HEK293 (cell line): ENCODE measurements at regions not wholly inside any gene's neighbourhood (a gene's known extent, or its start where the extent isn't known, plus 50 kb on each side); places are given as distances from the start of the nearest gene placed in this dataset.

Experiments used
- CTCF ChIA-PET: fragments of 350-600 bp; formaldehyde crosslinking; extraction: SDS; loops from one replicate; lab custom pipeline; 2021; ENCODE audit warnings: antibody characterized with exemption; lab: Yijun Ruan, JAX
- POLR2A ChIA-PET: fragments of 300-600 bp; formaldehyde crosslinking; extraction: SDS; loops from one replicate; lab custom pipeline; 2020; ENCODE audit warnings: antibody characterized with exemption, inconsistent platforms; lab: Yijun Ruan, JAX
- H3K27ac ChIP-seq: fragments of 200-500 bp; sonication (Bioruptor generic); 2 replicates; pipeline ENCODE4 v1.5.1; 2014; ENCODE audit warnings: low read depth, low read length, control low read depth, inconsistent platforms; ENCODE audit errors: extremely low read depth
- H3K36me3 ChIP-seq, 2 experiments: fragments of 200-500 bp in 1 of 2; sonication (Bioruptor generic) in 1 of 2; 1 replicate in 1 of 2; 2 replicates in 1 of 2; pipeline ENCODE4 v1.5.1; 2014 to 2017; ENCODE audit warnings: inconsistent platforms in 2 of 2, low read length in 2 of 2; ENCODE audit not compliant: control insufficient read depth in 2 of 2, insufficient read depth in 1 of 2
- H3K4me1 ChIP-seq: fragments of 200-500 bp; sonication (Bioruptor generic); 2 replicates; pipeline ENCODE4 v1.5.1; 2014; ENCODE audit warnings: mild to moderate bottlenecking, low read length, inconsistent platforms; ENCODE audit not compliant: control insufficient read depth, insufficient read depth
- H3K4me3 ChIP-seq: 2 replicates; pipeline ENCODE4 v1.5.1; 2011; ENCODE audit warnings: low read depth, mild to moderate bottlenecking, control low read depth, low read length, moderate library complexity
- H3K9me3 ChIP-seq: fragments of 200-500 bp; sonication (Bioruptor generic); 2 replicates; pipeline ENCODE4 v1.5.1; 2014; ENCODE audit warnings: low read depth, low read length, inconsistent platforms; ENCODE audit not compliant: control insufficient read depth, insufficient read depth
- SETDB1 ChIP-seq: IDR thresholded peaks from one replicate; pipeline ENCODE4 v1.6.1; 2017; ENCODE audit warnings: mild to moderate bottlenecking, low read length, moderate library complexity, mixed read lengths; ENCODE audit not compliant: insufficient read length
- YY2 ChIP-seq: fragments of 450-650 bp; formaldehyde crosslinking; IDR thresholded peaks from 2 replicates; pipeline ENCODE4 v1.5.1; 2016; ENCODE audit warnings: missing biosample characterization, missing genetic modification characterization
- ZFP37 ChIP-seq: fragments of 450-650 bp; formaldehyde crosslinking; IDR thresholded peaks from 2 replicates; pipeline ENCODE4 v1.5.1; 2016; ENCODE audit warnings: missing biosample characterization, missing genetic modification characterization
- ZNF112 ChIP-seq: fragments of 450-650 bp; formaldehyde crosslinking; IDR thresholded peaks from 2 replicates; pipeline ENCODE4 v1.5.0; 2017; ENCODE audit warnings: missing biosample characterization, missing genetic modification characterization
- ZNF184 ChIP-seq: fragments of 450-650 bp; IDR thresholded peaks from 2 replicates; pipeline ENCODE4 v1.5.1; 2018; ENCODE audit warnings: missing biosample characterization, mild to moderate bottlenecking, missing genetic modification characterization
- ZNF214 ChIP-seq: fragments of 450-650 bp; formaldehyde crosslinking; IDR thresholded peaks from 2 replicates; pipeline ENCODE4 v1.5.1; 2017; ENCODE audit warnings: missing biosample characterization, mild to moderate bottlenecking, missing genetic modification characterization, borderline replicate concordance
- ZNF239 ChIP-seq: fragments of 450-650 bp; formaldehyde crosslinking; IDR thresholded peaks from 2 replicates; pipeline ENCODE4 v1.5.1; 2016; ENCODE audit warnings: missing biosample characterization, missing genetic modification characterization
- ZNF335 ChIP-seq: fragments of 450-650 bp; formaldehyde crosslinking; conservative IDR thresholded peaks from 2 replicates; pipeline ENCODE4 v1.5.1; 2016; ENCODE audit warnings: missing biosample characterization, missing genetic modification characterization
- ZNF350 ChIP-seq: fragments of 450-650 bp; formaldehyde crosslinking; IDR thresholded peaks from 2 replicates; pipeline ENCODE4 v1.5.0; 2017; ENCODE audit warnings: missing biosample characterization, mild to moderate bottlenecking, missing genetic modification characterization
- ZNF529 ChIP-seq: fragments of 450-650 bp; formaldehyde crosslinking; IDR thresholded peaks from 2 replicates; pipeline ENCODE4 v1.5.1; 2017; ENCODE audit warnings: missing genetic modification characterization, missing biosample characterization; ENCODE audit not compliant: insufficient replicate concordance
- ZNF549 ChIP-seq: fragments of 450-650 bp; IDR thresholded peaks from 2 replicates; pipeline ENCODE4 v1.5.1; 2018; ENCODE audit warnings: missing biosample characterization, missing genetic modification characterization, mild to moderate bottlenecking, inconsistent platforms, moderate library complexity
- ZNF623 ChIP-seq: fragments of 450-650 bp; formaldehyde crosslinking; IDR thresholded peaks from 2 replicates; pipeline ENCODE4 v1.5.1; 2016; ENCODE audit warnings: missing biosample characterization, missing genetic modification characterization
- ZNF660 ChIP-seq: fragments of 450-650 bp; IDR thresholded peaks from 2 replicates; pipeline ENCODE4 v1.5.1; 2018; ENCODE audit warnings: missing biosample characterization, mild to moderate bottlenecking, missing genetic modification characterization
- ZNF707 ChIP-seq: fragments of 450-650 bp; formaldehyde crosslinking; IDR thresholded peaks from 2 replicates; pipeline ENCODE4 v1.5.1; 2016; ENCODE audit warnings: missing biosample characterization, missing genetic modification characterization
- TF ChIP-seq, protein P1 (sequence below): fragments of 450-650 bp; formaldehyde crosslinking; IDR thresholded peaks from 2 replicates; pipeline ENCODE4 v1.5.1; 2016; ENCODE audit warnings: missing biosample characterization, missing genetic modification characterization
- TF ChIP-seq, protein P2 (sequence below): fragments of 450-650 bp; formaldehyde crosslinking; IDR thresholded peaks from 2 replicates; pipeline ENCODE4 v1.5.1; 2016; ENCODE audit warnings: missing biosample characterization, missing genetic modification characterization, borderline replicate concordance
- TF ChIP-seq, protein P3 (sequence below): fragments of 450-650 bp; formaldehyde crosslinking; IDR thresholded peaks from 2 replicates; pipeline ENCODE4 v1.5.1; 2016; ENCODE audit warnings: missing biosample characterization, missing genetic modification characterization
- TF ChIP-seq, protein P4 (sequence below): fragments of 450-650 bp; formaldehyde crosslinking; IDR thresholded peaks from 2 replicates; pipeline ENCODE4 v1.5.1; 2017; ENCODE audit warnings: missing biosample characterization, missing genetic modification characterization
- TF ChIP-seq, protein P5 (sequence below): fragments of 450-650 bp; formaldehyde crosslinking; IDR thresholded peaks from 2 replicates; pipeline ENCODE4 v1.5.1; 2016; ENCODE audit warnings: missing biosample characterization, missing genetic modification characterization
- TF ChIP-seq, protein P6 (sequence below): fragments of 450-650 bp; formaldehyde crosslinking; IDR thresholded peaks from 2 replicates; pipeline ENCODE4 v1.5.1; 2016; ENCODE audit warnings: missing biosample characterization, missing genetic modification characterization, low read depth
- TF ChIP-seq, protein P7 (sequence below): fragments of 450-650 bp; formaldehyde crosslinking; IDR thresholded peaks from 2 replicates; pipeline ENCODE4 v1.5.1; 2016; ENCODE audit warnings: missing biosample characterization, missing genetic modification characterization

DNA sequence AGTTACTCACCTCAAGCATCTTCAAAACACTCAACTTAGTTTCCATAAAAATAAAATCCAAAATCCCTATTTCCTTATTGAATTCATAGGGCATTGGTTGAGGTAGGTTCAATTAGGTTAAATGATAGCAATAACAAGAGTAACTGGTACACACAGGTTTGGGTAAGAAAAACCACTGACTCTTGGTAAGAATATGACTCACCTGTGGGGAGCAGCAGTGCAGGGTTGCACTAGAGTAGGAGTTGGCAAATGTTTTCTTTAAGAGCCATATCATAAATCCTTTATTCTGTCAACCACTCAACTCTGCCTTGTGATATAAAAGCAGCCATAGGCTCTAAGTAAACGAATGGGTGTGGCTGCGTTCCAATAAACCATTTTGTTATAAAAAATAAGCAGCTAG, 71.4 kb upstream of the CDH20 start:
- no peaks in the 10 kb centered on the region for H3K9me3 ChIP-seq
- ChIA-PET POLR2A (no interaction called here), CTCF (interaction anchor here (0.7 kb wide), 1 partner anchor 875 kb away, joined by 5 read pairs; no protein-coding TSS in a partner anchor)
- no peak overlapping the region for H3K4me3 ChIP-seq
- TF ChIP-seq, protein P1, sequence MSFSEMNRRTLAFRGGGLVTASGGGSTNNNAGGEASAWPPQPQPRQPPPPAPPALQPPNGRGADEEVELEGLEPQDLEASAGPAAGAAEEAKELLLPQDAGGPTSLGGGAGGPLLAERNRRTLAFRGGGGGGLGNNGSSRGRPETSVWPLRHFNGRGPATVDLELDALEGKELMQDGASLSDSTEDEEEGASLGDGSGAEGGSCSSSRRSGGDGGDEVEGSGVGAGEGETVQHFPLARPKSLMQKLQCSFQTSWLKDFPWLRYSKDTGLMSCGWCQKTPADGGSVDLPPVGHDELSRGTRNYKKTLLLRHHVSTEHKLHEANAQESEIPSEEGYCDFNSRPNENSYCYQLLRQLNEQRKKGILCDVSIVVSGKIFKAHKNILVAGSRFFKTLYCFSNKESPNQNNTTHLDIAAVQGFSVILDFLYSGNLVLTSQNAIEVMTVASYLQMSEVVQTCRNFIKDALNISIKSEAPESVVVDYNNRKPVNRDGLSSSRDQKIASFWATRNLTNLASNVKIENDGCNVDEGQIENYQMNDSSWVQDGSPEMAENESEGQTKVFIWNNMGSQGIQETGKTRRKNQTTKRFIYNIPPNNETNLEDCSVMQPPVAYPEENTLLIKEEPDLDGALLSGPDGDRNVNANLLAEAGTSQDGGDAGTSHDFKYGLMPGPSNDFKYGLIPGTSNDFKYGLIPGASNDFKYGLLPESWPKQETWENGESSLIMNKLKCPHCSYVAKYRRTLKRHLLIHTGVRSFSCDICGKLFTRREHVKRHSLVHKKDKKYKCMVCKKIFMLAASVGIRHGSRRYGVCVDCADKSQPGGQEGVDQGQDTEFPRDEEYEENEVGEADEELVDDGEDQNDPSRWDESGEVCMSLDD (tag by site-specific recombination), result no peak
- TF ChIP-seq ZNF239 (tag by site-specific recombination), result no peak
- TF ChIP-seq, protein P2, sequence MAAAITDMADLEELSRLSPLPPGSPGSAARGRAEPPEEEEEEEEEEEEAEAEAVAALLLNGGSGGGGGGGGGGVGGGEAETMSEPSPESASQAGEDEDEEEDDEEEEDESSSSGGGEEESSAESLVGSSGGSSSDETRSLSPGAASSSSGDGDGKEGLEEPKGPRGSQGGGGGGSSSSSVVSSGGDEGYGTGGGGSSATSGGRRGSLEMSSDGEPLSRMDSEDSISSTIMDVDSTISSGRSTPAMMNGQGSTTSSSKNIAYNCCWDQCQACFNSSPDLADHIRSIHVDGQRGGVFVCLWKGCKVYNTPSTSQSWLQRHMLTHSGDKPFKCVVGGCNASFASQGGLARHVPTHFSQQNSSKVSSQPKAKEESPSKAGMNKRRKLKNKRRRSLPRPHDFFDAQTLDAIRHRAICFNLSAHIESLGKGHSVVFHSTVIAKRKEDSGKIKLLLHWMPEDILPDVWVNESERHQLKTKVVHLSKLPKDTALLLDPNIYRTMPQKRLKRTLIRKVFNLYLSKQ, result no peak
- TF ChIP-seq, protein P3, sequence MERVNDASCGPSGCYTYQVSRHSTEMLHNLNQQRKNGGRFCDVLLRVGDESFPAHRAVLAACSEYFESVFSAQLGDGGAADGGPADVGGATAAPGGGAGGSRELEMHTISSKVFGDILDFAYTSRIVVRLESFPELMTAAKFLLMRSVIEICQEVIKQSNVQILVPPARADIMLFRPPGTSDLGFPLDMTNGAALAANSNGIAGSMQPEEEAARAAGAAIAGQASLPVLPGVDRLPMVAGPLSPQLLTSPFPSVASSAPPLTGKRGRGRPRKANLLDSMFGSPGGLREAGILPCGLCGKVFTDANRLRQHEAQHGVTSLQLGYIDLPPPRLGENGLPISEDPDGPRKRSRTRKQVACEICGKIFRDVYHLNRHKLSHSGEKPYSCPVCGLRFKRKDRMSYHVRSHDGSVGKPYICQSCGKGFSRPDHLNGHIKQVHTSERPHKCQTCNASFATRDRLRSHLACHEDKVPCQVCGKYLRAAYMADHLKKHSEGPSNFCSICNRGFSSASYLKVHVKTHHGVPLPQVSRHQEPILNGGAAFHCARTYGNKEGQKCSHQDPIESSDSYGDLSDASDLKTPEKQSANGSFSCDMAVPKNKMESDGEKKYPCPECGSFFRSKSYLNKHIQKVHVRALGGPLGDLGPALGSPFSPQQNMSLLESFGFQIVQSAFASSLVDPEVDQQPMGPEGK, result no peak
- TF ChIP-seq, protein P4, sequence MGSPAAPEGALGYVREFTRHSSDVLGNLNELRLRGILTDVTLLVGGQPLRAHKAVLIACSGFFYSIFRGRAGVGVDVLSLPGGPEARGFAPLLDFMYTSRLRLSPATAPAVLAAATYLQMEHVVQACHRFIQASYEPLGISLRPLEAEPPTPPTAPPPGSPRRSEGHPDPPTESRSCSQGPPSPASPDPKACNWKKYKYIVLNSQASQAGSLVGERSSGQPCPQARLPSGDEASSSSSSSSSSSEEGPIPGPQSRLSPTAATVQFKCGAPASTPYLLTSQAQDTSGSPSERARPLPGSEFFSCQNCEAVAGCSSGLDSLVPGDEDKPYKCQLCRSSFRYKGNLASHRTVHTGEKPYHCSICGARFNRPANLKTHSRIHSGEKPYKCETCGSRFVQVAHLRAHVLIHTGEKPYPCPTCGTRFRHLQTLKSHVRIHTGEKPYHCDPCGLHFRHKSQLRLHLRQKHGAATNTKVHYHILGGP (tag by site-specific recombination), result no peak
- TF ChIP-seq, protein P5, sequence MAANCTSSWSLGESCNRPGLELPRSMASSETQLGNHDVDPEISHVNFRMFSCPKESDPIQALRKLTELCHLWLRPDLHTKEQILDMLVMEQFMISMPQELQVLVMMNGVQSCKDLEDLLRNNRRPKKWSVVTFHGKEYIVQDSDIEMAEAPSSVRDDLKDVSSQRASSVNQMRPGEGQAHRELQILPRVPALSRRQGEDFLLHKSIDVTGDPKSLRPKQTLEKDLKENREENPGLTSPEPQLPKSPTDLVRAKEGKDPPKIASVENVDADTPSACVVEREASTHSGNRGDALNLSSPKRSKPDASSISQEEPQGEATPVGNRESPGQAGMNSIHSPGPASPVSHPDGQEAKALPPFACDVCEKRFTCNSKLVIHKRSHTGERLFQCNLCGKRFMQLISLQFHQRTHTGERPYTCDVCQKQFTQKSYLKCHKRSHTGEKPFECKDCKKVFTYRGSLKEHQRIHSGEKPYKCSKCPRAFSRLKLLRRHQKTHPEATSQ, result no peak
- H3K4me1 ChIP-seq, result no peaks in the 10 kb centered on the region
- H3K36me3 ChIP-seq, result no peaks in the 10 kb centered on the region
- H3K27ac ChIP-seq, result no peak overlapping the region

DNA sequence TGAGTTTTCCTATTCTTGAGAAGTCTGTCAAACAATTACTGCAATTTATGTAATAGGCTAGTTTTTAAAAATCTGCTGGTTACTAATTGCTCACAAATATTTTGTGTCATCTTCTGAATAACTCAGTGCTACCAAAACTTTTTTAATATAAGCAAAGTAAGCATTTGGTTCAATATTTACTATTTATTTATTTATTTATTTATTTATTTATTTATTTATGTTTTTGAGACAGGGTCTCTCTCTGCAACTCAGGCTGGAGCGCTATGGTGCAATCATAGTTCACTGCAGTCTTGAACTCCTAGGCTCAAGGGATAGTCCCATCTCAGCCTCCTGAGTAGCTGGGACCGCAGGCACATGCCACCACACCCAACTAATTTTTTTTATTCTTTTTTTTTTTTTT, 60.4 kb upstream of the CDH20 start:
- CTCF ChIA-PET, result no interaction called here
- H3K9me3 ChIP-seq, result no peaks in the 10 kb centered on the region
- POLR2A ChIA-PET, result no interaction called here
- no peaks in the 10 kb centered on the region for H3K4me1 ChIP-seq
- H3K4me3 ChIP-seq, result no peak overlapping the region
- no peaks in the 10 kb centered on the region for H3K36me3 ChIP-seq
- no peak overlapping the region for H3K27ac ChIP-seq
- TF ChIP-seq ZNF529 (tag by site-specific recombination) (no peak), ZNF112 (tag by site-specific recombination) (no peak), ZNF184 (tag by site-specific recombination) (no peak), ZNF660 (tag by site-specific recombination) (no peak), ZNF549 (tag by site-specific recombination) (no peak), ZNF214 (tag by site-specific recombination) (no peak), ZNF335 (tag by site-specific recombination) (no peak), ZFP37 (tag by site-specific recombination) (no peak), SETDB1 (no peak), YY2 (tag by site-specific recombination) (no peak), ZNF707 (tag by site-specific recombination) (no peak), ZNF623 (tag by site-specific recombination) (peak; percentile 38; the same call in 1 of the 2 replicates), ZNF350 (no peak)
- TF ChIP-seq, protein P2, result no peak
- TF ChIP-seq, protein P6, sequence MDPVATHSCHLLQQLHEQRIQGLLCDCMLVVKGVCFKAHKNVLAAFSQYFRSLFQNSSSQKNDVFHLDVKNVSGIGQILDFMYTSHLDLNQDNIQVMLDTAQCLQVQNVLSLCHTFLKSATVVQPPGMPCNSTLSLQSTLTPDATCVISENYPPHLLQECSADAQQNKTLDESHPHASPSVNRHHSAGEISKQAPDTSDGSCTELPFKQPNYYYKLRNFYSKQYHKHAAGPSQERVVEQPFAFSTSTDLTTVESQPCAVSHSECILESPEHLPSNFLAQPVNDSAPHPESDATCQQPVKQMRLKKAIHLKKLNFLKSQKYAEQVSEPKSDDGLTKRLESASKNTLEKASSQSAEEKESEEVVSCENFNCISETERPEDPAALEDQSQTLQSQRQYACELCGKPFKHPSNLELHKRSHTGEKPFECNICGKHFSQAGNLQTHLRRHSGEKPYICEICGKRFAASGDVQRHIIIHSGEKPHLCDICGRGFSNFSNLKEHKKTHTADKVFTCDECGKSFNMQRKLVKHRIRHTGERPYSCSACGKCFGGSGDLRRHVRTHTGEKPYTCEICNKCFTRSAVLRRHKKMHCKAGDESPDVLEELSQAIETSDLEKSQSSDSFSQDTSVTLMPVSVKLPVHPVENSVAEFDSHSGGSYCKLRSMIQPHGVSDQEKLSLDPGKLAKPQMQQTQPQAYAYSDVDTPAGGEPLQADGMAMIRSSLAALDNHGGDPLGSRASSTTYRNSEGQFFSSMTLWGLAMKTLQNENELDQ (tag by site-specific recombination), result no peak
- TF ChIP-seq, protein P7, sequence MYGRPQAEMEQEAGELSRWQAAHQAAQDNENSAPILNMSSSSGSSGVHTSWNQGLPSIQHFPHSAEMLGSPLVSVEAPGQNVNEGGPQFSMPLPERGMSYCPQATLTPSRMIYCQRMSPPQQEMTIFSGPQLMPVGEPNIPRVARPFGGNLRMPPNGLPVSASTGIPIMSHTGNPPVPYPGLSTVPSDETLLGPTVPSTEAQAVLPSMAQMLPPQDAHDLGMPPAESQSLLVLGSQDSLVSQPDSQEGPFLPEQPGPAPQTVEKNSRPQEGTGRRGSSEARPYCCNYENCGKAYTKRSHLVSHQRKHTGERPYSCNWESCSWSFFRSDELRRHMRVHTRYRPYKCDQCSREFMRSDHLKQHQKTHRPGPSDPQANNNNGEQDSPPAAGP (tag by site-specific recombination), result no peak
